SK-N-SH (cell line): ENCODE measurements at regions not wholly inside any gene's neighbourhood (a gene's known extent, or its start where the extent isn't known, plus 50 kb on each side); places are given as distances from the start of the nearest gene placed in this dataset.
A peak's percentile ranks its signal among the peaks of the same experiment; 100 is the strongest.

Experiments
- CTCF ChIA-PET: fragments of 300-600, 350-600 bp; formaldehyde crosslinking; extraction: SDS; loops from one replicate; lab custom pipeline; 2021; lab: Yijun Ruan, JAX
- POLR2A ChIA-PET: fragments of 350-600 bp; sonication (Branson Sonifier 250); formaldehyde crosslinking; extraction: SDS; loops from one replicate; lab custom pipeline; 2020; ENCODE audit warnings: antibody characterized with exemption, inconsistent platforms; lab: Yijun Ruan, JAX
- DNase-seq: peaks from one replicate; pipeline ENCODE4 v3.0.0; 2012
- H2AFZ ChIP-seq: fragments of 200-600 bp; sonication (generic); 2 replicates; pipeline ENCODE4 v1.8.1; 2016; ENCODE audit warnings: antibody characterized with exemption, mild to moderate bottlenecking, low read depth
- H3F3A ChIP-seq: fragments of 200-600 bp; sonication (generic); replicated peaks from 2 replicates; pipeline ENCODE3; 2016; ENCODE audit warnings: antibody characterized with exemption, mild to moderate bottlenecking; ENCODE audit not compliant: insufficient read depth
- H3K27ac ChIP-seq, 2 experiments: fragments of 200-500 bp in 1 of 2; fragments of 200-600 bp in 1 of 2; sonication (Bioruptor generic) in 1 of 2; sonication (generic), shearing (Covaris generic) in 1 of 2; 2 replicates each; pipeline versions ENCODE4 v1.5.1 to v1.6.1; 2014 to 2016; ENCODE audit warnings: low read depth in 2 of 2, inconsistent platforms in 1 of 2, low read length in 1 of 2, mild to moderate bottlenecking in 1 of 2, mixed read lengths in 1 of 2
- H3K27me3 ChIP-seq: fragments of 200-600 bp; sonication (generic), shearing (Covaris generic); 2 replicates; pipeline ENCODE4 v1.6.1; 2016; ENCODE audit warnings: mixed run types; ENCODE audit not compliant: insufficient read depth
- H3K36me3 ChIP-seq, 2 experiments: fragments of 200-500 bp in 1 of 2; fragments of 200-600 bp in 1 of 2; sonication (Bioruptor generic) in 1 of 2; sonication (generic) in 1 of 2; replicated peaks in 1 of 2; 2 replicates each; pipeline versions ENCODE3 to v1.5.1; 2014 to 2016; ENCODE audit warnings: low read length in 1 of 2, mild to moderate bottlenecking in 1 of 2; ENCODE audit not compliant: insufficient read depth in 2 of 2, control insufficient read depth in 1 of 2
- H3K4me1 ChIP-seq, 2 experiments: fragments of 200-500 bp in 1 of 2; fragments of 200-600 bp in 1 of 2; sonication (Bioruptor generic) in 1 of 2; sonication (generic), shearing (Covaris generic) in 1 of 2; 2 replicates each; pipeline versions ENCODE4 v1.5.1 to v1.6.1; 2014 to 2016; ENCODE audit warnings: low read depth in 1 of 2, low read length in 1 of 2, mixed run types in 1 of 2; ENCODE audit not compliant: insufficient read depth in 2 of 2, control insufficient read depth in 1 of 2
- H3K4me2 ChIP-seq: fragments of 200-600 bp; sonication (generic), shearing (Covaris generic); 2 replicates; pipeline ENCODE4 v1.6.1; 2017; ENCODE audit warnings: mixed run types
- H3K4me3 ChIP-seq, 2 experiments: fragments of 200-500 bp in 1 of 2; fragments of 200-600 bp in 1 of 2; sonication (Bioruptor generic) in 1 of 2; sonication (generic), shearing (Covaris generic) in 1 of 2; 2 replicates each; pipeline versions ENCODE4 v1.5.1 to v1.8.1; 2014 to 2016; ENCODE audit warnings: low read depth in 2 of 2, inconsistent platforms in 1 of 2, low read length in 1 of 2, mild to moderate bottlenecking in 1 of 2, mixed read lengths in 1 of 2, moderate library complexity in 1 of 2
- H3K79me2 ChIP-seq: fragments of 200-600 bp; sonication (generic); 2 replicates; pipeline ENCODE4 v1.8.1; 2017; ENCODE audit warnings: mild to moderate bottlenecking; ENCODE audit not compliant: insufficient read depth
- H3K9ac ChIP-seq: fragments of 200-600 bp; sonication (generic); 2 replicates; pipeline ENCODE4 v1.6.1; 2017; ENCODE audit warnings: mixed run types
- H3K9me2 ChIP-seq: fragments of 200-600 bp; sonication (generic); 2 replicates; pipeline ENCODE4 v1.6.1; 2017; ENCODE audit warnings: mixed run types
- H3K9me3 ChIP-seq: fragments of 200-600 bp; sonication (generic); 2 replicates; pipeline ENCODE4 v1.6.1; 2017; ENCODE audit warnings: mixed run types, mild to moderate bottlenecking, moderate library complexity
- H4K20me1 ChIP-seq: fragments of 200-600 bp; sonication (generic); 2 replicates; pipeline ENCODE4 v1.6.1; 2017; ENCODE audit warnings: mild to moderate bottlenecking, mixed run types; ENCODE audit not compliant: insufficient read depth
- CHD2 ChIP-seq: fragments of 150-350 bp; IDR thresholded peaks from 2 replicates; pipeline ENCODE4 v1.6.1; 2018; ENCODE audit warnings: low read length; ENCODE audit not compliant: partially characterized antibody
- CTCF ChIP-seq: fragments of 200-600 bp; sonication (generic); IDR thresholded peaks from 2 replicates; pipeline ENCODE4 v1.6.1; 2017; ENCODE audit warnings: antibody characterized with exemption, mild to moderate bottlenecking, moderate library complexity
- EP300 ChIP-seq, 2 experiments: IDR thresholded peaks; 2 replicates each; pipeline versions ENCODE4 v1.4.0 to v1.6.1; 2012; ENCODE audit warnings: borderline replicate concordance in 1 of 2, low read depth in 1 of 2, low read length in 1 of 2
- FOSL2 ChIP-seq: IDR thresholded peaks from 2 replicates; pipeline ENCODE4 v1.4.0; 2012; ENCODE audit warnings: low read depth, mild to moderate bottlenecking, moderate library complexity, borderline replicate concordance
- NFIC ChIP-seq: IDR thresholded peaks from 2 replicates; pipeline ENCODE4 v1.4.0; 2012; ENCODE audit warnings: borderline replicate concordance
- RAD21 ChIP-seq: IDR thresholded peaks from 2 replicates; pipeline ENCODE4 v1.6.1; 2012; ENCODE audit warnings: mild to moderate bottlenecking, low read length
- RXRA ChIP-seq: IDR thresholded peaks from 2 replicates; pipeline ENCODE4 v1.4.0; 2012; ENCODE audit warnings: low read depth, mild to moderate bottlenecking, borderline replicate concordance
- SMC3 ChIP-seq: IDR thresholded peaks from 2 replicates; pipeline ENCODE4 v1.6.1; 2012; ENCODE audit warnings: low read depth, low read length, improper control_type of control experiment
- TEAD4 ChIP-seq: IDR thresholded peaks from 2 replicates; pipeline ENCODE4 v1.4.0; 2012; ENCODE audit warnings: mild to moderate bottlenecking, borderline replicate concordance; ENCODE audit not compliant: insufficient read depth
- USF1 ChIP-seq: IDR thresholded peaks from 2 replicates; pipeline ENCODE4 v1.4.0; 2012; ENCODE audit warnings: low read depth, borderline replicate concordance
- YY1 ChIP-seq: IDR thresholded peaks from 2 replicates; pipeline ENCODE4 v1.4.0; 2012; ENCODE audit warnings: low read depth, mild to moderate bottlenecking
- ZBTB33 ChIP-seq: IDR thresholded peaks from 2 replicates; pipeline ENCODE4 v1.4.0; 2012; ENCODE audit warnings: low read depth, borderline replicate concordance
- WGBS: methylation state at CpG from one replicate; pipeline ENCODE4 v1.1.6; 2017; ENCODE audit warnings: low lambda C conversion rate; 5-methylcytosine and 5-hydroxymethylcytosine counted together
- TF ChIP-seq, protein P1 (sequence below): IDR thresholded peaks from 2 replicates; pipeline ENCODE4 v1.4.0; 2012; ENCODE audit warnings: low read depth

DNA sequence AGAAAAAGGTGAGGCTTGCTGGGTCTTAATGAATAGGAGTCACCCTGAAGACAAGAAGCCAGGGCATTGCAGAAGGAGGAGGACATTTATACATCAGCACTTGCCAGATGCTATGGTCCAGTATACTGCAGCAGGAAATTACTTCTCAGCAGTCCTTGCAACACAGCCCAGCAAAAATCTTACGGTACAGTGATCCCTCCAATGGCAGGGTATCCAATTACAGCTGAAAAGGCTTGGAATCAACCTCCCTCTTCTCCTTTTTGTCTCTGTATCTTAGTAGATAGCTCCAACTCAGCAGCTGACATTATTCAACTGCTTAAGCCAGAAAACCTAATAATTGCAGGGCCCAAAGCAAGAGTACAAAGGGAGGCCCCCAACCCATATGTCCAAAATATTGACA is 128.3 kb upstream of the COBL start (continued):
- TF ChIP-seq ZBTB33: no peak
- no peak for TF ChIP-seq EP300 (IDR thresholded peaks at IDR 0.05; ENCODE audit: borderline replicate concordance in 1 of 2, low read depth in 1 of 2, low read length in 1 of 2)
- TF ChIP-seq RAD21: no peak
- TF ChIP-seq YY1: no peak
- TF ChIP-seq NFIC: no peak
- TF ChIP-seq, all 33 proteins: peak for 0

GRCh38 chr7:51430480-51431086 is 114.0 kb upstream of the COBL start:
- Histone ChIP-seq H3K4me1 (no peaks in the 10 kb centered on the region), H3K9ac (no peak overlapping the region), H3K27me3 (no peaks in the 10 kb centered on the region), H3F3A (no peaks in the 10 kb centered on the region), H3K27ac (no peak overlapping the region), H2AFZ (no peak overlapping the region), H3K9me3 (peaks cover 3% of the 10 kb centered on the region; the same call in 1 of the 2 replicates), H3K36me3 (no peaks in the 10 kb centered on the region), H4K20me1 (no peaks in the 10 kb centered on the region), H3K79me2 (no peaks in the 10 kb centered on the region)
- DNase-seq: peak; percentile 79
- CTCF ChIA-PET: interaction anchor here (0.5 to 4.8 kb wide), 81 partner anchors 8 to 1920 kb away, joined by 3 to 48 read pairs (median 3); no protein-coding TSS in a partner anchor
- peak; percentile 96 for TF ChIP-seq RAD21
- no peak for TF ChIP-seq RXRA
- no peak for TF ChIP-seq TEAD4
- TF ChIP-seq, protein P1, sequence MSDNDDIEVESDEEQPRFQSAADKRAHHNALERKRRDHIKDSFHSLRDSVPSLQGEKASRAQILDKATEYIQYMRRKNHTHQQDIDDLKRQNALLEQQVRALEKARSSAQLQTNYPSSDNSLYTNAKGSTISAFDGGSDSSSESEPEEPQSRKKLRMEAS: no peak
- TF ChIP-seq CHD2: no peak
- TF ChIP-seq USF1: no peak
- no peak for TF ChIP-seq FOSL2
- TF ChIP-seq CTCF: peak; percentile 77
- peak; percentile 79 for TF ChIP-seq SMC3
- TF ChIP-seq, all 33 proteins: peak for 3
- WGBS: 27% methylated on average over 13 of the region's 13 CpGs
- POLR2A ChIA-PET: no interaction called here
- Histone ChIP-seq H3K9me2 (no peaks in the 10 kb centered on the region), H3K4me3 (no peak overlapping the region), H3K4me2 (peak overlapping the region; percentile 39; the same call in 1 of the 2 replicates)
